ENCODE measurements at regions not wholly inside any gene's neighbourhood (a gene's known extent, or its start where the extent isn't known, plus 50 kb on each side); places are given as distances from the start of the nearest gene placed in this dataset.

DNA sequence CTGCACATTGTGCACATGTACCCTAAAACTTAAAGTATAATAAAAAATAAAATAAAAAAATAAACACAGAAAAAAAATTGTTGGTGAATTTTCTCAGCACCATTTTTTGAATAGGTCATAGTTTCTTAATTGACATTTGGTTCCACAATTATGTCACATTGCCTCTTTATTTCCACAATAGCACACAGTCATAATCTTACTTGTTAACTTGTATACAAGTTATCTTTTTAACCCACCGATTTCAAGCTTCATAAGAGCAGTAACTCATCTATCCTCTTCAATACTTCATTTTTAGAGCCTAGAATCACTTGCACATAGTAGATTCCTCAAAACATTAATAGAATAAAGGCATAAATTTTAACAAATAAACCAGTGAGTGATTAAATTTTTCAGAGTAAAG lies 1425.1 kb upstream of the LRRTM3 start:
- TF ChIP-seq POLR2A (IDR thresholded peaks at IDR 0.05) (no peak), POLR2AphosphoS5 (IDR thresholded peaks at IDR 0.05) (no peak), EP300 (IDR thresholded peaks at IDR 0.05) (no peak)
- TF ChIP-seq, protein P1, sequence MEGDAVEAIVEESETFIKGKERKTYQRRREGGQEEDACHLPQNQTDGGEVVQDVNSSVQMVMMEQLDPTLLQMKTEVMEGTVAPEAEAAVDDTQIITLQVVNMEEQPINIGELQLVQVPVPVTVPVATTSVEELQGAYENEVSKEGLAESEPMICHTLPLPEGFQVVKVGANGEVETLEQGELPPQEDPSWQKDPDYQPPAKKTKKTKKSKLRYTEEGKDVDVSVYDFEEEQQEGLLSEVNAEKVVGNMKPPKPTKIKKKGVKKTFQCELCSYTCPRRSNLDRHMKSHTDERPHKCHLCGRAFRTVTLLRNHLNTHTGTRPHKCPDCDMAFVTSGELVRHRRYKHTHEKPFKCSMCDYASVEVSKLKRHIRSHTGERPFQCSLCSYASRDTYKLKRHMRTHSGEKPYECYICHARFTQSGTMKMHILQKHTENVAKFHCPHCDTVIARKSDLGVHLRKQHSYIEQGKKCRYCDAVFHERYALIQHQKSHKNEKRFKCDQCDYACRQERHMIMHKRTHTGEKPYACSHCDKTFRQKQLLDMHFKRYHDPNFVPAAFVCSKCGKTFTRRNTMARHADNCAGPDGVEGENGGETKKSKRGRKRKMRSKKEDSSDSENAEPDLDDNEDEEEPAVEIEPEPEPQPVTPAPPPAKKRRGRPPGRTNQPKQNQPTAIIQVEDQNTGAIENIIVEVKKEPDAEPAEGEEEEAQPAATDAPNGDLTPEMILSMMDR (IDR thresholded peaks at IDR 0.05): no peak
